GM11168 (cell line): ENCODE measurements at regions not wholly inside any gene's neighbourhood (a gene's known extent, or its start where the extent isn't known, plus 50 kb on each side); places are given as distances from the start of the nearest gene placed in this dataset.
"Not testable (repeated sequence)": the region's sequence is repeated elsewhere in the genome, so short reads cannot be mapped to it uniquely, and the experiment has no call there.

Experiments
- in situ Hi-C: fragments of 300-500 bp; cut with MboI; formaldehyde crosslinking; loops from one replicate; pipeline ENCODE4 v1.12.0; 2022; ENCODE audit warnings: low sequenced_read_pairs; ENCODE audit not compliant: unreplicated experiment

DNA sequence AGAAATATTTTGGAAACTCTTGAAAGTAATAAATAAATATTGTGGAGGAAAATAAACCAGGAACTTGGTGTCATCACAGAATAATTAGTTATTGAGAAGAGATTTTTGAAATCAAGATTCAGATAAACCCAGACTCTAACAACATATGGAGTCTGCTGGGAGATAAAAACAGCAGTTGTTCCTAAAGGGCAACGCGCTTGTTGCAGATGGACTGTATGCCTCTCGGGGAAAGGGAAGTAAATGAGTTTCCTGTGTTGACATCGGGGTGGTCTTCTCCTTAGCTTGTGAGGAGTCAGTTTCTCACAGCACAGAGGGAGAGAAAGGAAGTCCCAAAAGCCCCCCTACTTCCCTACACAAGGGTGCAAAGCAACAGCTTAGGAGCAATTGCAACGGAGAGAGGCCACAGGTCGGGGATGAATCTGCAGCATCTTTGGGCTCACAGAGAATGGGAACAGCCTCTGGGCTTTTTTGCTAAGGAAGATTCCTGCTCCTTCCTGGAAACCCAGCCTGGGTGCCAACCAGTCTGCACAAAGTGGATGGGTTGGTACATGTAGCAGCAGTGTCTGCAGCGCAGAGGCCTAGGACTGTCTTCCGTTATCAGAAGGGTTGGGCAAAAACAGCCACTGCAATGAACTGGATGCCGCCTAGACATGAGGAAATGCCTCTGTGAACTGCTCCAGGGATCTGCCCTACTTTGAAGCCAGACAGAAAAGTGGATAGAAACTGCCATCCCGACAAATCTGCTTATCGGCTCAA is 603.0 kb upstream of the NRSN1 start:
- in situ Hi-C loops: no loop called here

DNA sequence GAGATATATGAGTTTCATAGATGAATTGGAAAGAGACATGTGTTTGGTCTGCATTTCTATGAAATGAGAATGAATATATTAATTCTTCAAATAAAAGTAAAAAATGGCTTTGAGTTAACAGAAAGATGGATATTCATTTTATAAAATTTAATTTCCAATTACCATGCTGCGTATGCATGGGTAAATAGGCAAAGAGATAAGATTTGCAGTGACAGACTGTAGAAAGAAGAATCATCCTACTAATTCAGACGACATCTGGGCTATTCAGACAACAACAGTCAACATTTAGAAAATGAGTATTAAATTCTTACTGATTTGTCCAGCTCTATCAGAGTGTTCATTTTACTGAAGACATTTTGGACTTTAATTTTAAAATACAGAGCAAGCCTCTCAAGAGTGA is 602.2 kb upstream of the NRSN1 start:
- in situ Hi-C loops: no loop called here

DNA sequence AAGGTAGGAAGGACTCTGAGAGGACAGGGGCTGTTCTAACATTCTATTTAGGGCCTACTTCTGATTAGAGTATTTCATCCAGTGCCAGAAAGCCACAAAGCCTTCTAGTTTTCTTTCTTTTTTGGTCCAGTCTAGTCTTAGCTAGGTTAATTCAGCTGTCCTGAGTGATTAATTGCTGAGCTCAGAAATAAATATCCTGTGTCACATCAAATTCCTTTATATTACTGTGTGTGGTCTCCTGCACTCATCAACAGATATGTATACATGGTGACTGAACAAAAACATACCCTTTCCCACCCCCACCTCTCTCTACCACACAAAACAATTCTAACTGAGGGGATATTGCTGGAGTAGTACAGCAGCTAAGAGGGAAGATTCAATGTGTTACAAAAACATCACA is 601.5 kb upstream of the NRSN1 start:
- in situ Hi-C loops: no loop called here

DNA sequence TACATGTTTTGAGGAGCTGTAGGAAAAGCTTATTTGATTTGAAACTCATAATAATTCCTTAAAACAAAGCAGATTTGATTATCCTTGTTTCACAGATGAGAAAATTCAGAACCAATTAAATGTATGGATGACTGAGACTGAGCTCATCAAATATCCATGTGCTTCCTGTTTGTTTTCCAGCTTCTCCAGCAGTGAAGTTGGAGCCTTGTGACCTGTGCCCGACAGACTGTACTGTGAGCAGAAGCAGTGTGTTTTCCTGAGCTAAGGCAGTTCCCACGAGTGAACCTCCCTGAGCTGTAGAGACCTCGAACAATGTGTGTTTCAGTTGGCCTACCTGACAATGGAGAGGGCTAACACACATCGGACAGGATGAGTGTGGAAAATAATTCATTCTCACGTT is 599.5 kb upstream of the NRSN1 start:
- in situ Hi-C loops: no loop called here

DNA sequence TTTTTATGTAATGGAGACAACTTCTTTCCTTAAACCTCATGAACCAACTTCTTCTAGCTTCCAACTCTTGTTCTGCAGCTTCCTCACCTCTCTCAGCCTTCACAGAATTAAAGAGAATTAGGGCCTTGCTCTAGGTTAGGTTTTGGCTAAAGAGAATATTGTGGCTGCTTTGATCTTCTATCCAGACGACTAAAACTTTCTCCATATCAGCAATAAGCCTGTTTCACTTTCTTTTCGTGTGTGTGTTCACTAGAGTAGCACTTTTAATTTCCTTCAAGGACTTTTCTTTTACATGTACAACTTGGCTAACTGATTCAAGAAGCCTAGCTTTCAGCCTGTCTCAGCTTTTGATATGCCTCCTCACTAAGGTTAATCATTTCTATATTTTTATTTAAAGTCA is 596.1 kb upstream of the NRSN1 start:
- in situ Hi-C loops: no loop called here

DNA sequence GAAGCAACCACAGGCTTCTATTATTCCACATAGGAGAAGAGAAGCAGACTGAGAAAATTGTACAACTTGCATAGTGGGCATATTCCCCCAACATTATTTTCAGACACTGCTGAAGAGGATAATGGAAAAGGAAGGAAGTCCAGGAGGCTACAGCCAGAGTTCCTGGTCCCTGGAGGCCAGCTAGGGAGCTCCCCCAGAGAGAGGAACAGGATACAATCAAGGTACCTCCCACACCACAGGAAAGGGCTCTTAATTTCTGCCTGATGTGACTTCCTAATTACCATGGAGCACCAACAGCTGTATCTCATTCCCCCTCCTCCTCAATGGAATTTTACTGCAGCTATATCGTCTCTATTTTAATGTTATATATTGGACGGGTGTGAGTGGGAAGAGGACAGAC is 594.3 kb upstream of the NRSN1 start:
- in situ Hi-C loops: no loop called here

DNA sequence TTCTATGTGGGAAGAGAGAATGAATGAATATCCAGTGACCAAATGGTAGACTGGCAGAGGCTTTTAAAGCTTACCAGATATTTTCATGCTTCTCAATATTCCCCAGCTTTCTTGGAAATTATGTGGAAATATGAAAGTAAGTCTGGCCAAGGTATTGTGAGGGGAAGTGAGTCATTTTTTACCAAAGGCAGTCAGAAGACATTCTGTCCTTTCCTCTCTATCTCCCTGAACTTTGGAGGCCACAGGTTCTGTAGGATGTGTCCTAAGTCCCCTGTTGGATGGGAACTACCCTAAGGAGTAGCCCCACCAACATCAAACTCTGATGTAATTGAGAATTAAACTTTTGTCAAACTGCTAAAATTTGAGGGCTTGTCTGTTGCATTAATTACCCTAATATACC is 593.8 kb upstream of the NRSN1 start:
- in situ Hi-C loops: no loop called here

DNA sequence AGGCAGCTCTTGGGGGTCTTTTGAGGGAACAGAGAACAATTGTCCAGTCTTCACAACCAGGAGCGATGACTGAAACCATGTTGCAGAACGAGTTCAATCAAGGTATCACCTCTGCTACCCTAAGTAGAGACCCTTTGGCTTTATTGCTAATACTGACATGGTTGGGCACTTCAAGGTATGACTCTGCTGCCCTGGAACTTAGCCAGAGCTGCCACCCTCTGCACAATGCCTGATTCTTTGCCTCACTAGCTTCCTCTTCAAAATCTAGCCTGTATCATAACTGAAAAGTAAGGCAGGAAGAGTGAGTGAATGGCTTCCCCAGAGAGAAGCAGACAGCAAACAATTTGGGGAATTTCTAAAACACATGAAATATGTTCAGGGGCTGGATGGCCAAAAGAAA is 592.7 kb upstream of the NRSN1 start:
- in situ Hi-C loops: no loop called here

DNA sequence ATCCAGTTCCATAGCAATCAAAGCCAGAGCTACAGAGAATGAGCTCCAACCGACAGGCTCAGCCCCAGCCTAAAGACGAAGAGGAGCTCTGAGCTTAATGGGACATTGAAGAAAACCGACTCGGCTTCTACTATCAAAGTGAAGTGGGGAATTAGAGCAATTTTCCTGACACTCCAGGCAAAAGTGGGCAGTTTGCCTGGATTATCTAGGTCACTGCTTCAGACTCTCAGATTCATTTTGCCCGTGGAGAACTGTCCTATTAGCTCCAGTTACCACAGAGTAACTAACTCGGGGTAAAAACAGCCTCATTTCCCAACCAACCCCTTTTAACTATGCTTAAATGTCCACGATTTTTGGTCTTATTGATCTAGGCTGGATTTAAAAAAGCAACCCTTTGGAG is 592.1 kb upstream of the NRSN1 start:
- in situ Hi-C loops: no loop called here

DNA sequence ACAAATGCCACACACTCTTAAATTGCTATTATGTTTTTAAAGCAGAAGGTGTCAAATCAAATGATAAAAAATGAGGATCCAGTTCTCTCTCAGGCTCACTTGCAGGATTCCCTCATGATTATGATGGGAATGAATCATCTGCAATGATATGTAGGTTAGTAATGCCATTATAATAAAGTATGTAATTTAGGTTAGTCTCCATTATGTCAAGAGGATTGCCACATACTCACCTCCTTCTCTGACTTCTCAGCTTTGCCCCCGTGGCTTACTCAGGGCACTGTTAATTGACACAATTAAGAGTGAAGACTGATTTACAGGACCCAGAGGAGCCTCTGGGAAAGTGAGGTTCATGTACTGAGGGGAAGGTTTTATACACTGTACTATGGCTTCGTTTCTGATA is 591.7 kb upstream of the NRSN1 start:
- in situ Hi-C loops: no loop called here

DNA sequence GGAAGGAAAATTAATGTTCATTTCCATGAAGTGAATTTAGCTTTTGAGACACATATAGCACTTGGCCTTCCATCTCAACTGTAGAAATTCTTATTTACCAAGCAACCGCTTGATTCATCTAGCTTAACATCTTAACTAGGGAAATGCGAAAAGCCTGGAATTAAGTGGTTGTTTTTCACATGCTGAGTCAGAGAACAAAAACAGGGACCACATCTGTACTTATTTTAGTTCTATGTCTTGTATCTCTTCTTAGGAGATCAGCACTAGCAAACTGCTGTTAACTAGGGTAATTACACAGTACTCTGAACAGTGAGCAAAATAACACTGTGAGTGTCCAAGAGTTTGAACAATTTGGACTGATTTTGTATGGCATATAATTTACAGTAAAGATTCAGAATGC is 590.9 kb upstream of the NRSN1 start:
- in situ Hi-C loops: no loop called here

DNA sequence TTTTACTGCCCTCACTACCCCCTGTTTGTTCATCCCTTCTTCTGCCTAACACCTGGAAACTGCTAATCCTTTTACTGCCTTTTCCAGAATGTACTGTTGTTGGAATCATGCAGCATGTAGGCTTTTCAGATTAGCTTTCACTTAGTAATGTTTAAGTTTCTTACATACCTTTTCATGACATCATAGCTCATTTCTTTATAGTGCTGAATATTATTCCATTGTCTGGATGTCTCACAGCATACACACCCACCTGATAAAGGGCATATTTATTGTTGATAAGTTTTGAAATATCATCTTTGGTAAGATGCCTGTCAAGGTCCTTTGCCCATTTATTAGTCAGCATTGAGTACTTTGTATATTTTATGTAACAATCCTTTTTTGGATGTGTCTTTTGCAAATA is 588.2 kb upstream of the NRSN1 start:
- in situ Hi-C loops: no loop called here

DNA sequence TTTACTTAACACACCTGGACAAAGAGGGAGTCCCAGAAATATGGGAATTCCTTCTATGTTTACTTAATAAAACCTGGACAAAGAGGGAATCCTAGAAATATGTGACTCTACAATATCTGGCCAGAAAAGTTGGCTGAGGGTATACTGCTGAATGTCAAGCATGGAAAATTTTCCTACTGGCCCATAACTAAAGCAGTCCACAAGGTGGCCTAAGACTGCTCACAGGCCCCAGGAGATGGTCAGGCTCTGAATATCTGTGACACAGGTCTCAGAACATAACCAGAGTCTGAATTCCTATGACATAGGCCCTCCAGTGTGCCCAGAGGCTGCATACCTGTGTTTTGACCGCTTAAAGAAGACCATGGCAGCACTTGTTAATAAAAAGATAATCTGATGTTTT is 578.2 kb upstream of the NRSN1 start:
- in situ Hi-C loops: no loop called here

DNA sequence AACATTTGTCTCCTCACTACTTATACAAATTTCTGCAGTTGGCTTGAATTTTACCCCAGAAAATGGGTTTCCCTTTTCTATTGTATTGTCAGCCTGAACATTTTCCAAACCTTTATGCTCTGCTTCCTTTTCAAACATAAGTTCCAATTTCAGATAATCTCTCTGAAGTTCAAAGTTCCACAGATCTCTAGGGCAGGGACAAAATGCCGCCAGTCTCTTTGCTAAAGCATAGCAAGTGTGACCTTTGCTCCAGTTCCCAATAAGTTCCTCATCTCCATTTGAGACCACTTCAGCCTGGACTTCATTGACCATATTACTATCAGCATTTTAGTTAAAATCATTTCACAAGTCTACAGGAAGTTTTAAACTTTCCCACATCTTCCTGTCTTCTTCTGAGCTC is 571.1 kb upstream of the NRSN1 start:
- in situ Hi-C loops: not testable (repeated sequence)

DNA sequence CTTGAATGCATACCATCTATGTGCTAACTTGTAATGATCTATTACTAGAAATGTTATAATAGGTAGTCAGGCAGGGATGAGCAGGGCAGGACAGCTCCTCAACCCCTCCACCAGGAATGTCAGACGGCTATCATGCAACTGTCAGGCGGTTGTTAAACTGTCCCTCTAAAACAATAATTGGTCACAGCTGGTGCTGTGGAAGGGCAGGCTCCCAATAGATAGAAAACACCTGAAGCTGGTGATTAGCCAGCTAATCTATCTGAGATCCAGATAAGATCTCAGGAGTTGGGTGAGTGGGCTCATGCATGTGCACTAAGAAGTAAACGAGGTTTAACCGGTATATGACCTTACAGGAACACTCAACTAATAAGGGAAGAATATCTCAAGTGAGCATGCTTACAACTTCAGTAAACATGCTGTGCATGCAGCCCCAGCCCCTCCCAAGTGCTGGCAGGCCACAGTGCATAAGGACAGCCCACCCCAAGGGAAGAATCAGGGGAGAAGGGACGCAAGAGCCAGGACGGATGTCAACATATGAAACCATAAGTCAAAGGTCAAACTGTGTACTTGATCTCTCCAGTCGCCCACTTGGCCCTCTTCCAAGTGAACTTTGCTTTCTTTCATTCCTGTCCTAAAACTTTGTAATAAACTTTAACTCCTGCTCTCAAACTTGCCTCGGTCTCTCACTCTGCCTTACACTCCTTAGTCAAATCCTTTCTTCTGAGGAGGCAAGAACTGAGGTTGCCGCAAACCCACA is 566.2 kb upstream of the NRSN1 start:
- in situ Hi-C loops: no loop called here

DNA sequence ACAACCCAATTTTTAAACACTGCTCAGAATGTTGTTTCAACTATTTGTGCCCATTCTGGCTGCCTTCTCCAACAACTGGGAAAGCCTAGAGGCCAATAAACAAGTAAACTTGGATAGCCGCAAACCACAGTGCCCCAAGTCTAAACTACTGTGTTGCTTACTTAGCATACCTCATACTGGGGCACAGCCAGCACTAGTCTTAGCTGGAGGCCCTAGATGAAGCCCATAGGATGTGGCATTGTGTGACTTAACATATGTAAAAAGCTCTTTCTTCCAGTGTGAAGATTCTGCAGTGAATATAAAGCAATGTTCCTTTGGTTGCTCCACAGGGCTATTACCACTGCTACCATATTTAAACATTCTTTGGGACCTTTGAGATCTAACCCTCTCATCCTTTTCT is 564.3 kb upstream of the NRSN1 start:
- in situ Hi-C loops: no loop called here

DNA sequence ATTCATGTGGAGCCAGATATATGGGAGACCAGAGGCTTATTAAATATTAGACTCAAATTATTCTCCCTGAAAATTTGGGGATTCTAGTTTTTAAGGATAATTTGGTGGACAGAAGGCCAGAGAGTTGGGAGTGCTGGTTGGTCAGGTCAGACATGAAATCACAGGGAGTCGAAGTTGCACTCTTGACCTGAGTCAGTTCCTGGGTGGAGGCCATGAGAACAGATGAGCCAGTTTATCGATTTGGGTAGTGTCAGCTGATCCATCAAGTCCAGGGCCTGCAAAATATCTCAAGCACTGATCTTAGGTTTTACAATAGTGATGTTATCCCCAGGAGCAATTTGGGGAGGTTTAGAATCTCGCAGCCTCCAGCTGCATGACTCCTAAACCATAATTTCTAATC is 563.5 kb upstream of the NRSN1 start:
- in situ Hi-C loops: no loop called here

DNA sequence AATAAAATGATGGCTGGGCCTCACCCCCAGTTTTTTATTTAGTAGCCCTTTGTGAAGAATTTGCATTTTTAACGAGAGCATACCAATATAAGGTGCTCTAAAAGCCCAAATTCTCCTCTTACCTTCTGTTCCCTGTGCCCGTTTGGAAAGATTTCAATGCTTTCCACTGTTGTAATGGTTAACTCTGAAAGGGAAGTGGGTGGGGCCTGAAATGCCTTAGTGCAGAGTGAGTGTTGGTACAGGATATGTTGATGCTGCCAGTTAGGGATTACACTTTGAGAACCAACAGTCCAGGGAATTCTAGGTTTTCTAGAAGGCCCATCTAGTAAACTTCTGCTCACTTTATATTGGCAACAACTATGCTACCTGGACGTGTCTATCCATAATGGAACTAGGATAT is 562.7 kb upstream of the NRSN1 start:
- in situ Hi-C loops: no loop called here

DNA sequence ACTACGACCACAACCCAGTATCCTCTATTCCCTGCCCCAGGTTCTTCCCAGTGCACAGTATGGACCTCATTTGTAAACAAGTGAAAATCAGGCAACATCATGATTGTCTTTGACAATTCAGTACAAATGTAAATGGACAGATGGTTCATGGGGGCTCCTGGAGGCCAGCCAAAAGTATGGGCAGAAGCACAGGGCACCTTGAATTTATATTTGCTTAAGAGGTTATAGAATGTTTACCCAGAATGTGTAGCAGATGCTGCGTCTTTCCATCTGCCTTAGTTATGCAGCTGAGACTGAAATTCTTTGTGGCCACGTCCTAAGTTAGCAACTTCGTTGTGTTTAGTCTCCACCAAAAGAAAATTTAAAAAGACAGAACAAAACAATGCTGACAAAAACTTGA is 559.6 kb upstream of the NRSN1 start:
- in situ Hi-C loops: no loop called here

DNA sequence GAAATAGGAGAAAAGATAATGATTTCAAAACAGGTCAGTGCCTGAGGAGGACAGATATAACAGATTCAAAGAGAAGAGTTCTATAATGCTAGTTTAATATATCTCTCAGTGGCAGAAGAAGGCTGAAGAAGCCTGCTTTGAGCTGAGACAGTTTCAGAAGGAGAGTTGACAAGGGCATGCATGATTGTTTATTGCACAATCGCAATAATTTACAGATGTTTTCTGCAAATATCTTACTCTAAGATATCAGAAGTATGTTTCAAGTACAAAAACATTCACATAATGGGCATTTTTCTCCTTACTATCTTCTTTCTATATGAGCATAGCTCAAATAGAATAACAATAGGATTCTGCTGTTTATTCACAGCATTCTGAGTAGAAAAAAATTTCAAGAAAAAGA is 557.7 kb upstream of the NRSN1 start:
- in situ Hi-C loops: no loop called here

DNA sequence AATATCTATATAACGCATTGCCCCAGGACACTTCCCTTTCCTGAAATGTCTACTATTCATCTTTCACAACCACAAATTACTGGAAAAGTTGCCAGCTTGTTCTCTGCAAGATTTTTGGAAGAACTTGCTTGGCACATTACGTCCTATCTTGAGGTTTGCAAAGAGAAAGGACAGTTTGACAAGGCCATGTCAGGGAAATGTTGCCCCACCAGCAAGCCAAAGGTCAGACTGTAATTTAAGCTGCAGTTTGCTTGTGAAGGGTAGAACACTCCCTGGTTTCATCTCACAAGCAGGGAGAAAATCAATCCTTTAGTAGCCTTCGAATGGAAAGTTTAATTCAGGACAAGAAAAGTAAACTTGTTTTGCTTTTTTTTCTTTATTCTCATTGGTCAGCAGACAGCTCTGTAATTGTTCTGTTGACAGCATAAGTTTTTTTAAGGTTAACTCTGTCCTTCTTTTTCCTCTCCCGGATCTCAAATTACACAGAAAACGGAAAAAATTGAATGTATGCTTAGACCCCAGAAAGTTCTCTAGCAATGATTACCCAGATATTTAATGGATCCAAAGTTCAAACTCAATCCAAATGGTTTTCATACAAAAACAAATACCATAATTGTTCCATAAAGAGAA is 541.8 kb upstream of the NRSN1 start:
- in situ Hi-C loops: no loop called here

DNA sequence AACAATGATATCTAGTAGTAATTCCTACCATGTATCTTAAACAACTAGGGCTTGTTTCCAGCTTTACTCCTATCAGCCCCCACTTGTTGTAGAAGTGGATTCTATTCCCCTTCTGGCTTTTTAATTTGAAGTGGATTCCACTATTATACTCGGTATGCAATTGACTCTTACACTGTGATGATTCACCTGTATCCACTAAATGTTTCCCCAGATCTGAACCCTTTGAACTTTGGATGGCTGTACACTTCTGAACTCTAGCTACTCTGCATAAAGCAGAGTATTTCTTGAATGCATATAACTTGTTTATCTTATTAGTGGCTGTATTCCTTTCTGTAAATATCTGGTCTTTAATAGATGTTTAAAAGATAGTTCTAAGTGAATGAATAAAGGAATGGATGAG is 538.4 kb upstream of the NRSN1 start:
- in situ Hi-C loops: no loop called here
